GM19463 (cell line): ENCODE measurements at regions not wholly inside any gene's neighbourhood (a gene's known extent, or its start where the extent isn't known, plus 50 kb on each side); places are given as distances from the start of the nearest gene placed in this dataset.
A peak's percentile ranks its signal among the peaks of the same experiment; 100 is the strongest.
"Not testable (repeated sequence)": the region's sequence is repeated elsewhere in the genome, so short reads cannot be mapped to it uniquely, and the experiment has no call there.

ENCODE experiments used
- ATAC-seq: cut with Tn5 transposase; IDR thresholded peaks from one replicate; pipeline ENCODE4 v1.9.1; 2021; ENCODE audit warnings: mild to moderate bottlenecking, moderate library complexity; ENCODE audit not compliant: unreplicated experiment

DNA sequence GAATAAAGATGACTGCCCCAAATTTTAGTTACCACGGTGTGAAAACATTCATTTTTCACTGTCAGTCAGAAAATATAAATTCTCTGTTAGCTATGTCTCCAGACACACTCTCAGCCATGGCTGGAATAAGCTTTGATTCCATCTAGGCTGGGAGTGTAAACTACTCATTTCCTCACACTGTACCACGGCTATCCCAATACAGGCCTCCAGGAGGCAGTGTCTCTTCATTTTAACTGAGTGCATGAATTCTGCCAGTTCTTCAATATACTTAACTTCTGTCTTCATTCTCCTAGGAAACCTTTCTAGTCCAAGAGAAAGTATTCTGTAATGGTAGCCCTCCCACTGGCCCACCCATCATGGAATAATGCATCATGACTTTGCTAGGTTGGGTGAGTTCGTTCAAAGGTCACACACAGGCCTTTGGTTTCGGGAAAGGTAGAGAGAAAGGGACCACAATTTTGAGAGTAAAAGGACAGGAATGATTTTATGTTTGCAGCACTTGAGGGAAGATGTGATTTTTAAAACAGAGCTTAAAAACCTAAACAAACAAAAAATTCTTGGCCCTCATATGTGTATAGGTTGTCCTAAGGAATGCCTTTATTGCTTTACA, 381.1 kb downstream of the SEC23A start:
- peak; percentile 89 for ATAC-seq

DNA sequence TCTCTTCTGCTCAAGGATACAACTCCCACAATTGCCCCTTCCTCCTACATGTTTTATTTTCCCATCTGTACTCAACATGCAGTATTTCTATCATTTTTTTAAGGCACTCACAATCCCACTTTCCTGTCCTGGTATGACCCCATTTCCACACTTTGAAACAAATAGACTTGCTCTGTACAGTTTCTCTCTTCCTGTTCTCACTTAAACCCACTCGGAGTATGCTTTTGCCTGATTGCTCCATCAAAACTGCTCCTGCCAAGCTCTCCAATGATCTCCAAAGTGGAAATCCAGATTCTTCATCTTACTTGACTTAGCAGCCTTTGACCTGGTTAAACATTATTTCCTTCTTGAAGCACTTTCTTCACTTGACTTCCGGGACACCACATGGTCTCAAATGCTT, 384.5 kb downstream of the SEC23A start:
- no peak for ATAC-seq

DNA sequence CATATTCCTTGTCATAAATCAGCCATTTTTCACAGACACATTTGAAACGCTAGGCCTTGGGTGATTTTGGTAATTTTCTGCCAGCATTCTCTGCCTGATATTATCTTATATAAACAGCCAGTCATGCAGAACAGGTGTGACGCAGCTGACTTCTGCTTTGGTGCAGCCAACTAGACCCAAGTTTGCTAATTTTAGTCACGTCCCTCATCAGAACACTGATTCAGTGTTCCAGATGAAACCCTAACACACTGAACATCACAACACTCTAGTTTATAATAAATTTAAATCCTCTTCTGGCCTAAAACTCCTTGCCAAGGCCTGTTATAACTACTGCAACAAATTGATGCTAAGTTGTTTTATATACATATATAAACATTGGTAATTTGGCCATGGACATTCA, 386.1 kb downstream of the SEC23A start:
- ATAC-seq = no peak

DNA sequence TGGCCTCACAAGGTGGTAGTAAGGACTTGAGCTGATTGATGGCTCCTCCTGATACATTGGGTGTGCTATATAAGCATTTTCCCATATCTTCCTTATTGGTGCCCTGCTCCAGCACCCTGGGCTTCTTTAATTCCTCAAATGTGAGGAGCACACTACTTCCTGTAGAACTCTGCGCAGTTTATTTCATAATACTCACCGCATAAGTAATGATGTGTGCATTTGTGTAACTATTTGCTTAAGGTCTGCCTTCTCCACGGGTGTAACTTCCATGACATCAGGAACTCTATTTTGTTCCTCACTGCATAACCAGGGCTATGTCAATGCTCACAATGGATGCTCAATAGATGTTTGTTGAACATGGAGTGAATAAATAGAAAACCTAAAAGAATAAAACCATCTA, 392.2 kb downstream of the SEC23A start:
- ATAC-seq = no peak

DNA sequence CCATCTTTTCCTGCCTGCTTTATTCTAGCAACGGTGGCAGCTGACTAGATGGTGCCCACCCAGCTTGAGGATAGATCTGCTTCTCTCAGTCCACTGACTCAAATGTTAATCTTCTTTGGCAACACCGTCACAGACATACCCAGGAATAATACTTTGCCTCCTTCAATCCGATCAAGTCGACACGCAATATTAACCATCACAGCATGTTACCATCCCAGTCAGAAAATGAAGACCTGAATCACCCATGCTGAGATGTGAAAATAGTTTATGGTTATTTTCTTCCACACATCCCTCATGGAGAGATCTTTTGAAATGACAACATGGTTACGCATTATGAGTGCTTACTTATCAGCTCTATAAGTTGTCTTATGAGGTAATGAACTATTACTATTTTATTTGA, 392.8 kb downstream of the SEC23A start:
- ATAC-seq = no peak

DNA sequence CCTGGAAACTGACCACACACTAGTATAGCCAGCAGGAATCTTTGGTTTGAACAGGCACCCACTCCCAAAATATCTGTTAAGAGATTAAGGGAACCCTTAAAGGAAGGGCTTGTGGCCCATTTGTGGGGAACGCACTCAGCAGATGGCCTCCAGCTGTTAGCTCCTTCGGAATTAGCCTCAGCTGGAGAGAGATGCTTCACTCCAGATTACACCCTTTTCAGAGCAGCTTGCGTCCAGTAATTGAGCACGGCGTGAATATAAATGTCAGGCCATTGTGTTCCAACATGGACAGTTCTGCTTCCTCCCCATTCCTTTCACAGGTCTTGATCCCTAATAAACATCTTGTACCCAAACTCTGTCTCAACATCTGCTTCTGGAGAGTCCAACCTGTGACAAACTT, 397.8 kb downstream of the SEC23A start:
- no peak for ATAC-seq

DNA sequence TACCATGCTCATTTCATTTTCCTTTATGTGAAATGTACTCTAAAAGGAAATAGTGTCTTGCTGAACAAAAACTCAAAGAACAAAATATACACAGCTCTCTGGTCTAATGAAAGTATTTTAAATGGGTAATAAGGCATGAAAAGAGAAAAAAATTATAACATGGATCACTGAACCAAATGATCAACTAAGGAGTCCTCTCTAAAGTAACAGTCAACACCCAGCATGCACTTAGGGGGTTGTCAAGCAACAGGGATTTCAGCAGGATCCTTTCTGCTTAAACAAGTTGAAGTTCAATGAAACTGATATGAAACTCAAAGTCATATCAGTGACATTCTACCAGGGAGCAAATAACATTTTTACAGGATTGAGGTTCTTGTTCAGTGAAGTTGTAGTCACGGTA, 398.8 kb downstream of the SEC23A start:
- ATAC-seq = no peak

DNA sequence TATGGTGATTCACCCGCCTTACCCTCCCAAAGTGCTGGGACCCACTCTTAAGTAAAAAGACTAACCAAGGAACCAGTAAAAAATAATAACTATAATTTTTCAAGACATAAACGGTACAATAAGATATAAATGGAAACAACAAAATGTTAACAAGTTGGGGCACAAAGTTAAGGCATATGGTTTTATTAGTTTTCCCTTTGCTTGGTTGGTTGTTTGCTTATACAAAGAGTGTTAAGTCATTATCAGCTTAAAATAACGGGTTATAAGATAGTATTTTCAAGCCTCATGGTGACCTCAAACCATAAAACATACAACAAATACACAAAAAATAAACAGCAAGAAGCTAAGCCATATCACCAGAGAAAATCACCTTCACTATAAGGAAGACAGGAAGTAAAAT, 406.1 kb downstream of the SEC23A start:
- ATAC-seq = no peak

DNA sequence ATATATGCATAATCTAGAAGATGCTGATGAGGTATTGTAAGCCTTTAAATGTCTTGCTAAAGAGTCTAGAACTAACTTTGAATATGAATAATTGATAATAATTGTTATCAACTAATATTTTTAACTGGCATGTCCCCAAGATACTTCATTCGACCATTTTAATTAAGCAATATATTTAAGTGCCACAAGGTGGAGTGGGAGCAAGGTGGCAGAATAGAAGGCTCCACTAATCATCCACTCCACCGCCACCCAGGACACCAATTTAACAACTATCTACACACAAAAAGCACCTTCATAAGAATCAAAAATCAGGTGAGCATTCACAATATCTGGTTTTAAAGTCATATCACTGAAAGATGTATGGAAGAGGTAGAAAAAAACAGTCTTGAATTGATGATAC, 409.6 kb downstream of the SEC23A start:
- ATAC-seq = no peak

DNA sequence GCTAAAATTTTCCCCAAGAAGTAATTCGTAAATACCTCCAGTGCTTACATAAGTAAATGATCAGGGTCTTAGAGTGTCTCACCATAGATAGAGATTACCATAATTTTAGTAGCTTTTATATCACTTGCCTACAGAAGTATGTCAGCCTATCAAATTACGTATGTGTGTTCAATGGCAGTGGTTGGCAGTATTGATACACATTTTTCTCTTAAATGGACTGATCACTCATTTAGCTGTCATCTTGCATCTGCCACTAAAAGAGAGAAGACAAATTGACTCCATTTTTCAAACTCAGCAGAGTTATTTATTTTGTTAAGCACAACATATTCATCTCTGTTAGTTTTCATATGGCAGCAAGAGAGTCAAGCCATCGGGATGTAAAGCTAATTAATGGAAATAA, 413.1 kb upstream of the CLEC14A start:
- ATAC-seq = no peak

DNA sequence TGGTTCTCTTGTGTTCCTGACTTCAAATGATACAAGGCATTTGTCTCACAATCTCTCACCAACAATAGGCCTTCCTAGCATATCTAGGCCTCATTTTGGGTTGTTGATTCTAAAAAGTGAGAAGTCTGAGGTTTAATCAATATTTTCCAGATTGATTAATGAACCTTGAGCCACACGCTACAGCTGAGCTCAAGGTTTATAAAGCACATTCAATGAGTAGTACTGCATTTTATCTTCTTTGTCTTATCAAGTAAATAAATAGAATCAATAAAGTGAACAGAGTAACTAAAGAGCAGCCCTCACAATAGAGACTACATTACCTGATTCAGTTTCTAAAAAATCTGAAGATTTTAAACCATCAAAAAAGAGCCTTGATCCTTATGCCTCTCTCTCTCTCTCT, 407.5 kb upstream of the CLEC14A start:
- ATAC-seq = no peak

DNA sequence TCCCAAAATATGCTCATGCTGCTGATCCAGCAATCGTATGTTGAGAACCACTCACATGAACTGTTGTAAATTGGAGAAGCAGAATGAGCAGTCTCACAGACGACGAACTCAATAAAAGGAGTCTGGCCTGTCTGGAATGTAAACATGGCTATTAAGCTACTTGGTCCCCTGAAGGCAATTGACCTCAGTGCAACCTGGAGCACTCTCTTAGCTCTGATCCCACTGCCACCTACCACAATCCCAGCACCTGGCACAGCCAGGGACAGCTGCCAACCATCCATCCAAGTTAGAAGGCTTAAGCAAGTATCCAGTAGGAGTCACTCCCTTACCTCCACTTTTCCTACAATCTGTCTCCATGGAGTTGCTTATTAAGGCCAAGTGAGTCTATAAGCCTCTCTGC, 406.9 kb upstream of the CLEC14A start:
- no peak for ATAC-seq

DNA sequence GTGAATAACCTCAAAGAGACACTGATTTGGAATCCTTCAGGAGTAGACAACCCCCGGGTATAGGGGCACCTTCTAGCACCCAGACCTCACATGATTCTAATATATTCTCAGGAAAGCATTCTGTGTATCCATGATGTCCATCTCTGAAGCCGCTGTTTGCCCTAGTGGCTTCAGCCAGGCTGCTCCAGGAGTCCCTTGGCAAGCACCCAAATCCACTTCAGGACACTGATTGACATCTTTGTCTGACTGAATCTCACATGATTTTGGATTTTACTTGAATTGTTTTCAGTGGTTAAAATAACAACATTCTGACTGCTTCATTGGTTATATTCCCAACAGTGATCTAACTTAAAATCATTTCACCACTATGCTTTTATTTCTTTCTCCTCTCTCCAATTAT, 390.5 kb upstream of the CLEC14A start:
- ATAC-seq = no peak

DNA sequence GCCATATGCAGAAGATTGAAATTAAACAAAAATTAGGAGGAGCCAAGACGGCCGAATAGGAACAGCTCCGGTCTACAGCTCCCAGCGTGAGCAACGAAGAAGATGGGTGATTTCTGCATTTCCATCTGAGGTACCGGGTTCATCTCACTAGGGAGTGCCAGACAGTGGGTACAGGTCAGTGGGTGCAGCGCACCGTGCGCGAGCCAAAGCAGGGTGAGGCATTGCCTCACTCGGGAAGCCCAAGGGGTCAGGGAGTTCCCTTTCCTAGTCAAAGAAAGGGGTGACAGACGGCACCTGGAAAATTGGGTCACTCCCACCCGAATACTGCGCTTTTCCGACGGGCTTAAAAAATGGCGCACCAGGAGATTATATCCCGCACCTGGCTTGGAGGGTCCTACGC, 379.0 kb upstream of the CLEC14A start:
- not testable (repeated sequence) for ATAC-seq

DNA sequence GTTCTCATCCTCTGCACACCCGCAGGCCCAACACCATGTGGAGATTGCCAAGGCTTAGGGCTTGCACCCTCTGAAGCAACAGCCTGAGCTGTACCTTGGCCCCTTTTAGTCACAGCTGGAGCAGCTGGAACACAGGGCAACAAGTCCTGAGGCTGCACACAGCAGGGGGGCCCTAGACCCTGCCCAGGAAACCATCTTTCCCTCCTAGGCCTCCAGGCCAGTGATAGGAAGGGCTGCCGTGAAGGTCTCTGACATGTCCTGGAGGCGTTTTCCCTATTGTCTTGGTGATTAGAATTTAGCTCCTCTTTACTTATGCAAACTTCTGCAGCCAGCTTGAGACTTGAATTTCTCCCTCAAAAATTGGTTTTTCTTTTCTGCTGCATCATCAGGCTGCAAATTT, 373.5 kb upstream of the CLEC14A start:
- ATAC-seq = no peak

DNA sequence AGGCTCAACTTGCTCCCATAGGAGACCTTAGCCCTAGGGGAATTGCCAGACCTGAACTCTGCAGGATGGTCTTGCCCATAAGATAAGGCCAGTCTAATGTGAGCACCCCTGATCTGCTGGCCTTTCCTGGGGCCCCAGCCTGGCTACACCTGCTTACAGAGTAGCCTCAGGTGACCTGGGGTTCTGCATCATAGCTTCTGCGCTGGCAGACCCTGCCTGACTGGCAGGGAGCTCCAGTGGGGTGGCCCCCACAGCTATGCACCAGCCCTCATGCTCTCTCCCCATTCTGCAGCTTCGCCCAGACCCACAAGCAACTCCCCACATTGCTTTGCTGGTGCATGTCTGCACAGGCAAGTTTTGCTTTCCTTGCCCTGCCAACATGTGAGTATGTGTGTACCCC, 371.3 kb upstream of the CLEC14A start:
- ATAC-seq = no peak

DNA sequence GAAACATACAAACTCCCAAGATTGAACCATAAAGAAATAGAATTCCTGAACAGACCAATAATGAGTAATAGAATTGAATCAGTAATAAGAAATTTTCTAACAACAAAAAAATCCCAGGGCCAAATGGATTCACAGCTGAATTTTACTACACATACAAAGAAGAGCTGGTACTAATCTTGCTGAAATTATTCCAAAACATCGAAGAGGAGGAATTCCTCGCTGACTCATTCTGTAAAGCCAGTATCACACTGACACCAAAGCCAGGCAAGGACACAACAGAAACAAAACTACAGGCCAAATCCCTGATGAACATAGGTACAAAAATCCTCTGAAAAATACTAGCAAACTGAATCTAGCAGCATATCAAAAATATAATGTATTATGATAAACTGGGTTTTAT, 367.8 kb upstream of the CLEC14A start:
- ATAC-seq = no peak

DNA sequence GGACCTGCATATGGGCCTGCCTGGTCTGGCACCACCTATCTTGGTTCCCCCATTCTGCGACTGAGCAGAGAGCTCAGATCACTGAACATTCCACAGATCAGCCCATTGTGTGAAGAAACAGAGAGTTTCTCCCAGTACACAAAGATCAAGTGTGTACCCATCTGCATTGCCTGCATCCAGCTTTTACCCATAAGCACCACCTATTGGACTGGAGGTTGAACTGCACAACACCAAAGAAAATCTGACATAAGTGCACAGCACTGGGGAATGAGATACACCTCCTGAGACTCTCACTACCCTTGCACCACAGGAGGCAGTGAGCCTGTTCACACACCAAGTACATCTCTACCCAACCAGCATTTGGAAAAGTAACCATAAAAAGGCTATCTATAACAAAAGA, 362.6 kb upstream of the CLEC14A start:
- peak; percentile 47 for ATAC-seq

DNA sequence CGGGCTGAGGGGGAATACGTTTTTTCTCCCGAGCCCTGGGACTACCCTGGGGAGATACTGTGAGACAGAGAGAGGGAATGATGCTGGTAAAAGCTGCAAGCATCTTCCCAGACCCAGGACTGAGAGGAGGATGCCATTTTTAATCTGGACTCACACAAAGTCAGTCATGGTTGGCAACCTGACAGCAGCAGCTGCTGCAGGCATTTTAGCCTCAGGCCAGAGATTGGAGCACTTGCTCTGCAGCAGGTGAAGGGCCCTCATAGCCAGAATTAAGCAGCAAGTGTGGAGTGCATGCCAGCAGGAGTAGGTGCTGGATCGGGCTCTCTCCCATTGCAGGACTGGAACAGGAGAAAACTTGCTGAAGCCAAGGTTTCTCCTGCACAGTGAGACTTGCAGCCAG, 361.1 kb upstream of the CLEC14A start:
- ATAC-seq = no peak

DNA sequence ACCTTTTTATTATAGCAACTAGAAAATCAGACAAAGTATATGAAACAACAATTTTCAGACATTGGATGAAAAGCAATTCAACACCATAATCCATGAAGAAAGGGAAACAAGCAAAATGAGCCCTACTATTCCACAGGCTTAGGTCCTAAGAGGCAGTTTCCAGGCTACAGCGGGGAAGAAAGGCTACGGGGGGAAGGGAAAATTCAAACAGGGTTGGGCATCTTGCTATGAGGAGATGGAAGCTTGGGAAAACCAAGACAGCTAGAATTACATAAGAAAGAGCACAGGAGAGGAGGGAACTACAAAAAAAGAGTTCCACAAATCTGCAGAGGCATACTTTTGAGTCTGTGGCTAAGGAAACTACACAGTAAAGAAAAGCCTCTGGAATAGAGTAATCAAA, 356.0 kb upstream of the CLEC14A start:
- no peak for ATAC-seq

DNA sequence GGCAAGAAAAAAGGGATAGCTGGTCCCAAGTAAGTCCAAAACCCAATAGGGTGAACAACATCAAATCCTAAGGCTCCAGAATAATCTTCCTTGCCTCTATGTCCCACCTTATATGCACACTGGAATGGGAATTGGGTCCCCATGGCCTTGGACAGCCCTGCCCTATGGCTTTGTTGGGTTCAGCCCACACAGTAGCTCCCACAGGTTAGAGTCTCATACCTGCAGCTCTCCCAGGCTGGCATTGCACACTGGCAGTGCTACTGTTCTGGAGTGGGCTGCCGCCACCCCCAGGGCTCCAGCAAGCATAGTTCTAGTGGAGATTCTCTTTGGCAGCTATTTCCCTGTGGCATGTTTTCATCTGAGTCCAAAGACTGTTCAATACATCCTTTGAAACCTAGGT, 352.4 kb upstream of the CLEC14A start:
- no peak for ATAC-seq

DNA sequence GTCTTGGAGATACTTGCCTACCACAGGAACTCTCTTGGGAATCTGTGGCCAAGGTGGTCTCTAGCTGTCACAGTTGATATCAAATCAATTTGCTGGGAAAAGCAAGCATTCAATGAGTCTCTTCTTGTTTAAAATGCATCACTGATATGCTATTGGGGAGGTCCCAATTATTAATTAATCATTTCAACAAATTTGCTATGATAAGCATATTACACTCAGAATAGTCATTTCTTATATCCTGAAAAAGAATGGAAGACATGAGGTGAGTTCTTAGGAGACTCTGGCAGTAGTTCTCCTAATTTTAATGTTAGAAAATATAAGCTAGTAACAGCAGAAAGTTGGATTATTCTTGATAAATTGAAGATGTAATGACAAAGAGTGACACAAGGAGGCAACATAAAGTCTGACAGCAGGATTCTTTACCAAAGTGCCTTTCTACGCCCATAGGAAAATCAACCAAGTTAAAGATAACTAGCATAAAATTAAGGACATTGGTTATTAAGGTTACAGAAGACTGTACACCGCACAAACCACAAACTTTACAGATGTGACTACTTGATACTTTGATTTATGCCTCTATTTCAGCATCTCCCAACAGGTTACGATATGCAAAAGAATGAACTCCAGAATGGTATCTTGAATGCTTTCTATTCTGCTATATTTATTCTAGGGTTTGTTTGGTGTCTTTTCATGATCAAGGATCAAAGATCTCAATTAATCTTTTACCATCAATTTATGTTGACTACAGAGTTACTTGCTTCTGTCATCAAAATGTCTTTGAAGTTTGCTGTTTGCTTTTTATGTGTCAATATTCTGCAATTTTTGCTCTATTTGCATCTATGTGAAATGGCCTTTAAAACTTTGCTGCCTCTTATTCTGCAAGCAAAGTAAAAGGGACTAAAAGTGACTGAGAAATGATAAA, 349.6 kb upstream of the CLEC14A start:
- no peak for ATAC-seq

DNA sequence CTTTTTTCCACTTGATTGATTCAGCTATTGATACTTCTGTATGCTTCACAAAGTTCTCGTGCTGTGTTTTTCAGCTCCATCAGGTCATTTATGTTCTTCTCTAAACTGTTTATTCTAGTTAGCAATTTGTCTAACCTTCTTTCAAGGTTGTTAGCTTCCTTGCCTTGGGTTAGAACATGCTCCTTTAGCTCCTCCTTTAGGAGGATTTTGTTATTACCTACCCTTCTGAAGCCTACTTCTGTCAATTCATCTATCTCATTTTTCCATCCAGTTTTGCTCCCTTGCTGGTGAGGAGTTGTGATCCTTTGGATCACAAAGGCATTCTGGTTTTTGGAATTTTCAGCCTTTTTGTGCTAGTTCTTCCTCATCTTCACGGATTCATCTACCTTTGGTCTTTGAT, 344.7 kb upstream of the CLEC14A start:
- ATAC-seq = not testable (repeated sequence)
